ENCODE measurements at regions not wholly inside any gene's neighbourhood (a gene's known extent, or its start where the extent isn't known, plus 50 kb on each side); places are given as distances from the start of the nearest gene placed in this dataset.

DNA sequence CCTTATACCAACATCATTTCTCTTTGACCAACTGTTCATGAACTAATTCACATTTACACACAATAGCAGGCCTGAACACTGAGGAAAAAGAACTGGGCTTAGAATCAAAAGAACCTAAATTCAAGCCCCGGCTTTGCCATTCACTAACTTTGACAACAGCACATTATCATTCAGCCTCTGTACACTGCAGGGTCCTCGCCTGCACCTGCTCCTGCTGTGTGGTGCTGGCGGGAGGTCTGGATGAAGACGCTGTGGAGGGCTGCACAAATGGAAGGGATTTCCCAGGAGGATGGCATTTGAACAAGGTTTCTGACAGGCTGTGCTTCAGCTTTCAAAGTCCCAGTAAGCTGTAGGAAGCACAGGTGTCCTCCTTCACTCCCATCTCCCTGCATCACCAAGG lies 151.2 kb downstream of the ZDHHC21 start:
- intact Hi-C loops (cut with micrococcal nuclease) = no loop called here
- Histone ChIP-seq H3K36me3 (ENCODE audit: control insufficient read depth, insufficient read depth, low read length) (no peaks in the 10 kb centered on the region), H3K9me1 (ENCODE audit: control insufficient read depth, insufficient read depth, low read length) (no peaks in the 10 kb centered on the region), H2AFZ (ENCODE audit: low read depth, low read length) (peak overlapping the region; percentile 38; the same call in 1 of the 2 replicates), H3K4me3 (no peak overlapping the region), H3K4me2 (ENCODE audit: insufficient read depth, low read length) (no peak overlapping the region), H3K9me3 (replicated peaks; ENCODE audit: control insufficient read depth, insufficient read depth, low read depth, low read length) (no peaks in the 10 kb centered on the region; the same call in 1 of the 2 replicates), H3K27ac (ENCODE audit: extremely low read depth, low read depth, low read length) (no peak overlapping the region), H3K79me2 (ENCODE audit: control insufficient read depth, insufficient read depth, low read length) (no peaks in the 10 kb centered on the region), H3K9ac (ENCODE audit: insufficient read depth in 1 of 2, low read depth in 2 of 2, low read length in 2 of 2) (no peak overlapping the region), H3K27me3 (ENCODE audit: control insufficient read depth in 2 of 2, insufficient read depth in 2 of 2, low read length in 2 of 2) (no peaks in the 10 kb centered on the region), H4K20me1 (replicated peaks; ENCODE audit: control insufficient read depth, insufficient read depth, low read length) (no peaks in the 10 kb centered on the region), H3K4me1 (replicated peaks in 1 of 2; ENCODE audit: control insufficient read depth in 2 of 2, insufficient read depth in 2 of 2, low read length in 2 of 2) (peaks cover 0 to 12% of the 10 kb centered on the region in 2 experiments; a peak in 4 of 5 replicates)
- ATAC-seq = no peak
- POLR2A ChIA-PET = interaction anchor here (1.5 kb wide), 1 partner anchor 10 kb away, joined by 4 read pairs; no protein-coding TSS in a partner anchor
- 81% methylated on average over 4 of the region's 4 CpGs for WGBS (ENCODE audit: insufficient coverage, low coverage, missing lambda C conversion rate)
- FAIRE-seq = no peak
- no peak for DNase-seq (ENCODE audit: extremely low read depth in 1 of 4, low spot score in 3 of 4)
- CTCF ChIA-PET (ENCODE audit: low intra/inter-chr PET ratio) = no interaction called here
- in situ Hi-C loops (cut with MboI) = no loop called here
- BruUV-seq (replicated peaks) = no TSS peak
- TF ChIP-seq, protein P1, sequence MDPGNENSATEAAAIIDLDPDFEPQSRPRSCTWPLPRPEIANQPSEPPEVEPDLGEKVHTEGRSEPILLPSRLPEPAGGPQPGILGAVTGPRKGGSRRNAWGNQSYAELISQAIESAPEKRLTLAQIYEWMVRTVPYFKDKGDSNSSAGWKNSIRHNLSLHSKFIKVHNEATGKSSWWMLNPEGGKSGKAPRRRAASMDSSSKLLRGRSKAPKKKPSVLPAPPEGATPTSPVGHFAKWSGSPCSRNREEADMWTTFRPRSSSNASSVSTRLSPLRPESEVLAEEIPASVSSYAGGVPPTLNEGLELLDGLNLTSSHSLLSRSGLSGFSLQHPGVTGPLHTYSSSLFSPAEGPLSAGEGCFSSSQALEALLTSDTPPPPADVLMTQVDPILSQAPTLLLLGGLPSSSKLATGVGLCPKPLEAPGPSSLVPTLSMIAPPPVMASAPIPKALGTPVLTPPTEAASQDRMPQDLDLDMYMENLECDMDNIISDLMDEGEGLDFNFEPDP (CRISPR knock-in tag; IDR thresholded peaks at IDR 0.05) = no peak
- TF ChIP-seq, protein P2, sequence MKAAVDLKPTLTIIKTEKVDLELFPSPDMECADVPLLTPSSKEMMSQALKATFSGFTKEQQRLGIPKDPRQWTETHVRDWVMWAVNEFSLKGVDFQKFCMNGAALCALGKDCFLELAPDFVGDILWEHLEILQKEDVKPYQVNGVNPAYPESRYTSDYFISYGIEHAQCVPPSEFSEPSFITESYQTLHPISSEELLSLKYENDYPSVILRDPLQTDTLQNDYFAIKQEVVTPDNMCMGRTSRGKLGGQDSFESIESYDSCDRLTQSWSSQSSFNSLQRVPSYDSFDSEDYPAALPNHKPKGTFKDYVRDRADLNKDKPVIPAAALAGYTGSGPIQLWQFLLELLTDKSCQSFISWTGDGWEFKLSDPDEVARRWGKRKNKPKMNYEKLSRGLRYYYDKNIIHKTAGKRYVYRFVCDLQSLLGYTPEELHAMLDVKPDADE (conservative IDR thresholded peaks at IDR 0.05; ENCODE audit: control insufficient read depth, low read depth, low read length) = no peak
- TF ChIP-seq, protein P3, sequence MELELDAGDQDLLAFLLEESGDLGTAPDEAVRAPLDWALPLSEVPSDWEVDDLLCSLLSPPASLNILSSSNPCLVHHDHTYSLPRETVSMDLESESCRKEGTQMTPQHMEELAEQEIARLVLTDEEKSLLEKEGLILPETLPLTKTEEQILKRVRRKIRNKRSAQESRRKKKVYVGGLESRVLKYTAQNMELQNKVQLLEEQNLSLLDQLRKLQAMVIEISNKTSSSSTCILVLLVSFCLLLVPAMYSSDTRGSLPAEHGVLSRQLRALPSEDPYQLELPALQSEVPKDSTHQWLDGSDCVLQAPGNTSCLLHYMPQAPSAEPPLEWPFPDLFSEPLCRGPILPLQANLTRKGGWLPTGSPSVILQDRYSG (tag; conservative IDR thresholded peaks at IDR 0.05; ENCODE audit: low read depth) = no peak
- TF ChIP-seq RBM34 (IDR thresholded peaks at IDR 0.05; ENCODE audit: borderline replicate concordance, insufficient read depth, low read length) = no peak
- TF ChIP-seq PYGO2 (tag; IDR thresholded peaks at IDR 0.05) = no peak
- TF ChIP-seq, protein P4, sequence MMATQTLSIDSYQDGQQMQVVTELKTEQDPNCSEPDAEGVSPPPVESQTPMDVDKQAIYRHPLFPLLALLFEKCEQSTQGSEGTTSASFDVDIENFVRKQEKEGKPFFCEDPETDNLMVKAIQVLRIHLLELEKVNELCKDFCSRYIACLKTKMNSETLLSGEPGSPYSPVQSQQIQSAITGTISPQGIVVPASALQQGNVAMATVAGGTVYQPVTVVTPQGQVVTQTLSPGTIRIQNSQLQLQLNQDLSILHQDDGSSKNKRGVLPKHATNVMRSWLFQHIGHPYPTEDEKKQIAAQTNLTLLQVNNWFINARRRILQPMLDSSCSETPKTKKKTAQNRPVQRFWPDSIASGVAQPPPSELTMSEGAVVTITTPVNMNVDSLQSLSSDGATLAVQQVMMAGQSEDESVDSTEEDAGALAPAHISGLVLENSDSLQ (IDR thresholded peaks at IDR 0.05) = no peak
- no peak for TF ChIP-seq FOXK2 (conservative IDR thresholded peaks at IDR 0.05 in 1 of 2, IDR thresholded peaks at IDR 0.05 in 1 of 2; ENCODE audit: low read depth in 2 of 2)
- TF ChIP-seq RFX5 (IDR thresholded peaks at IDR 0.05; ENCODE audit: low read depth, low read length) = no peak
- TF ChIP-seq, protein P5, sequence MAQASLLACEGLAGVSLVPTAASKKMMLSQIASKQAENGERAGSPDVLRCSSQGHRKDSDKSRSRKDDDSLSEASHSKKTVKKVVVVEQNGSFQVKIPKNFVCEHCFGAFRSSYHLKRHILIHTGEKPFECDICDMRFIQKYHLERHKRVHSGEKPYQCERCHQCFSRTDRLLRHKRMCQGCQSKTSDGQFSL (CRISPR knock-in tag; IDR thresholded peaks at IDR 0.05) = no peak
- TF ChIP-seq, protein P5 (tag; IDR thresholded peaks at IDR 0.05) = no peak
- TF ChIP-seq EWSR1 (IDR thresholded peaks at IDR 0.05; ENCODE audit: borderline replicate concordance, low read depth, partially characterized antibody) = no peak

Data from K562 (cell line).